GM12891 (cell line): ENCODE measurements at regions not wholly inside any gene's neighbourhood (a gene's known extent, or its start where the extent isn't known, plus 50 kb on each side); places are given as distances from the start of the nearest gene placed in this dataset.

Source experiments
- PAX5 ChIP-seq: IDR thresholded peaks from 2 replicates; pipeline ENCODE4 v1.6.1; 2011; ENCODE audit warnings: low read length, moderate library complexity, mild to moderate bottlenecking; ENCODE audit not compliant: insufficient read depth, severe bottlenecking
- POLR2A ChIP-seq: IDR thresholded peaks from 2 replicates; pipeline ENCODE4 v1.6.1; 2011; ENCODE audit warnings: low read depth, low read length, control low read depth
- POLR2AphosphoS5 ChIP-seq: IDR thresholded peaks from 2 replicates; pipeline ENCODE4 v1.6.1; 2011; ENCODE audit warnings: low read depth, low read length, control low read depth
- POU2F2 ChIP-seq: IDR thresholded peaks from 2 replicates; pipeline ENCODE4 v1.6.1; 2011; ENCODE audit warnings: low read depth, mild to moderate bottlenecking, control low read depth, low read length, moderate library complexity
- SPI1 ChIP-seq: IDR thresholded peaks from 2 replicates; pipeline ENCODE4 v1.6.1; 2011; ENCODE audit warnings: low read depth, low read length, control low read depth
- TAF1 ChIP-seq: IDR thresholded peaks from 2 replicates; pipeline ENCODE4 v1.6.1; 2011; ENCODE audit warnings: low read depth, low read length, control low read depth

DNA sequence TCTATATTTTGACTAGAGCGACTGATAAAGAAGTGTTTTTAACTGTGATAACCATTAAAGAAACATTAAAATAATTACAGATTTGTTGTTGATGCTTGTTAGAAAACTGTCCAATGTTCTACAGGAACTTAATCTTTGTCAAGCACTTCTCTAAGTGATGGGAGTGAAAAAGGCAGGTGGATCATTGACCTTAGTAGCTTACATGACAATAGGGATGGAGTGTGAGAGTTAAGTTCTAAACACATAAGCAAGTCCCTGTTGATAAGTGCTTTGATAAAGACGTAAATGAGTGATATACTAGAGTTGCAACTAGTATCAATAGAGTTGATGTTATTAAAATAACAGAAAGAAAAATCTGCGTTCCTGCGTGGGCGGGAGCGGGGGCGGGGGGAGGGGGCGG lies 931.5 kb upstream of the EPHA7 start:
- no peak for TF ChIP-seq POLR2AphosphoS5
- TF ChIP-seq TAF1: no peak
- TF ChIP-seq POLR2A: no peak
- TF ChIP-seq PAX5: no peak
- no peak for TF ChIP-seq SPI1
- no peak for TF ChIP-seq POU2F2
